GM18517 (cell line): ENCODE measurements at regions not wholly inside any gene's neighbourhood (a gene's known extent, or its start where the extent isn't known, plus 50 kb on each side); places are given as distances from the start of the nearest gene placed in this dataset.
"Not testable (repeated sequence)": the region's sequence is repeated elsewhere in the genome, so short reads cannot be mapped to it uniquely, and the experiment has no call there.

Experiments used
- ATAC-seq: cut with Tn5 transposase; IDR thresholded peaks from one replicate; pipeline ENCODE4 v1.9.1; 2021; ENCODE audit warnings: mild to moderate bottlenecking, moderate library complexity; ENCODE audit not compliant: unreplicated experiment

DNA sequence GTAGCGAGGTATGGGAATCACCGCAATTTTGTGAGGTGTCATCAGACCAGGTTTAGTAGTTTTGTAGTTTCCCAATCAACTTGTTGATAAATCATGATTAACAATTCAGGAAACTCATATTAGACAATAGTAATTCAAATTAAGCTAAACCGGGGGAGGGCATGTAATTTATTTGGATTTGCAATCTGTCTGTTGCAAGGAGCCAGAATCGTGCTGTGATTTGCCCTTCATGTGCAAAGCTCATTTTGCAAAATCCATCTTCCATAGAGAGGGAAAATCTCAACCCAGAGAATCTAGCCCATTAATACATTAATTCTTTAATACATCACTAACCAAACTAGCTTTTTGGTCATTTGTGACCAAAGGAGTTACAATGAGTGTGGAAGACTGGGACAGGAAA, 164.7 kb upstream of the TRPM3 start:
- ATAC-seq, result no peak

DNA sequence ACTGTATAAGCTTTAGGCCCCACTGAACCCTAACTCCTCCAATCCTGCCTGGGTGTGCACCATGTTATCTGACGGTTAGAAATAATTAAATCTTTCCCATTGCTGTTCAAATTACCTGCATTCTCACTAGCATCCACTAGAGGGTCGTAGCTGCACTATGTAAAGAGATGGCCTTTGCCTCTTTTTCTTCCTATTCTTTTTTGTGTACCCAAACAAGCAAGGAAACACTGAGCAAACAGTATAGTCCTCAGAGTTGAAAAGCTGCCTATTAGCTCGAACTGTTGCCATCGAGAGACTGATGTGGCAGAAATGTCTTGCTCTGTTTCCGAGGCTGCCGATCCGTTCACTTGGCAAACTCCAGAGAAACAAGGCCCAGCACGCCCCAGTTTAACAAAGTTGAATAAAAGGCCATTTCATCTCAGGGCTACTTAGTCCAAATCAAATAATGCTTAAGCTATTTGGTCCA, 163.8 kb upstream of the TRPM3 start:
- ATAC-seq, result peak; percentile 92

DNA sequence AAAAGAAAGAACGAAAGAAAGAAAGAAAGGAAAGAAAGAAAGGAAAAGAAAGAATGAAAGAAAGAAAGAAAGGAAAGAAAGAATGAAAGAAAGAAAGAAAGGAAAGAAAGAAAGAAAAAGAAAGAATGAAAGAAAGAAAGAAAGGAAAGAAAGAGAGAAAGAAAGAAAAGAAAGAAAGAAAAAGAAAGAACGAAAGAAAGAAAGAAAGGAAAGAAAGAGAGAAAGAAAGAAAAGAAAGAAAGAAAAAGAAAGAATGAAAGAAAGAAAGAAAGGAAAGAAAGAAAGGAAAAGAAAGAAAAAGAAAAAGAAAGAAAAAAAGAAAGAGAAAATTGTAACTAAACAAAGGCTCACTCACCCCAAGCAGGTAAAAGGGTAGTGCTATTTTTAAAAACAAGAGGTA, 160.7 kb upstream of the TRPM3 start:
- ATAC-seq, result not testable (repeated sequence)

DNA sequence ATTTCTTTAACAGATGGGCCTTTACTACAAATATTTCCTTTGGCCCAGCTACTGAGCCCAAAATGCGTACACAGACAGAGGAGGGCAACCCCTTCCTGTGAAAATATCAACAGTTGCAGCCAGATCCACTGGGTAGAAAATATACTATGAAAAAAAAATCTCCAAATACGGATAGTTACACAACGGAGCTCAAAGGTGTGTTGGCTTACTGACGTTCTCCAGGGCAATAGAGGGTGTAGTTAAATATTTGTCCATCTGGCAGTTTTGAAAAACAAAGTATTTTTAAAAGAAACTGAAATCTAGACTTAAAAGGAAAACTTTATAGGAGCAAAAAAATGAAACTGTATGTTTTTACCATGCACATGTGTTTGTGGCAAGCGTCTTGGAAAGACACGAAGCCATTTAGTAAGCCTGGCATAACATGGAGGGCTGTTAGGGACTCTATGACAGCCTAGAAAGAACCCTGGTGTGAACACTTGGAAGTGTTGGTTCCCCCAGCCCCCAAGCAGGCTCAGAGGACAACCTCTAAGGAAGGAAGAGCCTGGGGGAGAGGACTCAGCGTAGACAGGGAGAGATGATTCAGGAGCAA, 157.8 kb upstream of the TRPM3 start:
- no peak for ATAC-seq

DNA sequence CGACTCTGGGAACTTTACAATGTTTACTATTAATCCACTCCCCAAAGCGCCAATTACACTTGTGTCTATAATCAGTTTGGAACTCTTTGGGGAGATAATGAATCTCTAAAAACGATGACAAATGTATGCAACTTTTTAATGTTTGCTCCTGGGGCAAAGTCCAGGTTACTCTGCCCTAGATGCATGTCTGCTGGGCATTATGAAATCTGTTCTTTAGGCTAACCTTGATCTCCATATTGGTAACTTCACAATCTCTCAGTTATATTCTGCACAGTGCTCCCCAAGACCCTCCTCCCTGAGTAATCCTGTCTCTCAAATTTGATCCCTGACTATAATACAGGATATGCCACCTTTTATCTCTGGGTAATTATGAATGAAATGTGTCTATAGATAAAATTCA, 152.2 kb upstream of the TRPM3 start:
- no peak for ATAC-seq

DNA sequence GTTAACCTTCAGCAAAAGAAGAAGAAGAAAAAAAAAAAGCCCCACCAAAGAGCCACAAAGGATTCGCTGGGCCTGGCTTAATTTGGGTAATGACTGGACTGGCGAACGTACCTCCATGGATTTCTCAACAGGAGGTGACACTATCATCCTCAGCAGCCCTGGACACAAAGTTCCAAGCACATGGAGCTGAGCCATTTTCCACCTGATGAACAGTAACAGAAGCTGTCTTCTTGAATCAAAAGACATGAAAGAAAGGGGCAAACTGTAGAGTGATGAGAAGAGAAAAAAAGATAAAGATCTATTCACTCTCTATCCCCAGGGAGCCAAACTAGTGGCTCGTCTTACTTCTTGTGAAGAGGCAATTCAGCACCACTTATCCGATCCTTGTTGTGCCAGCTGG, 150.2 kb upstream of the TRPM3 start:
- ATAC-seq, result no peak

DNA sequence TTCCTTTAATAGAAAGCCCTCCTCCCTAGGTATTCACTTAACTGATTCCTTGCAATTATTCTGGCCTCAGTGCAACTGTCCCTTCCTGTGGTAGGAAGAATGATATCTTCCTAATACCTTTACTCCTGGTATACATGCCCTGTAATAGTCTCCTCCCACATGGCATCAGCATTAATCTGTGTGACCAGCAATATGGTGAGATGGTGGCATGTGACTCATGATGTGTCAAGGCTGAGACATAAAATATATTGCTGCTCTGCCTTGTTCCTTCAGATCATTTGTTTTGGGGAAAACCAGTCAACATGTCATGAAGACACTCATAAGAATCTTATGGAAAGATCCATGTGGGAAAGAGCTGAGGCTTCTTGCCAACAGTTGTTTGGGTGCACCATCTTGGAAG, 149.1 kb upstream of the TRPM3 start:
- no peak for ATAC-seq

DNA sequence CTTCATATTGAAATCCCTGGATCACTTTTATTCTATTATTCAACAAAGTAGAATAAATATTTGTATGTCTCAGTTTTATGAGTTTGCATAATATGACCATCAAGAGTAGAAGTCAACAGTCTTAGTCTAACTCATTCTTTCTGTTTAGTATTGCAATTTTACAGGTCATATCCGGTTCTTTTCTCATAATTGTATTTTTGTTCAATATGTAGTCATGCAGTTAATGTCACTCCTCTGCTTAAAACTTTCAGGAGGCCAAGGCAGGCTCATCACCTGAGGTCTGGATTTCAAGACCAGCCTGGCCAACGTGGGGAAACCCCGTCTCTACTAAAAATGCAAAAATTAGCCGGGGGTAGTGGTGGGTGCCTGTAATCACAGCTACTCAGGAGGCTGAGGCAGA, 148.4 kb upstream of the TRPM3 start:
- ATAC-seq, result no peak

DNA sequence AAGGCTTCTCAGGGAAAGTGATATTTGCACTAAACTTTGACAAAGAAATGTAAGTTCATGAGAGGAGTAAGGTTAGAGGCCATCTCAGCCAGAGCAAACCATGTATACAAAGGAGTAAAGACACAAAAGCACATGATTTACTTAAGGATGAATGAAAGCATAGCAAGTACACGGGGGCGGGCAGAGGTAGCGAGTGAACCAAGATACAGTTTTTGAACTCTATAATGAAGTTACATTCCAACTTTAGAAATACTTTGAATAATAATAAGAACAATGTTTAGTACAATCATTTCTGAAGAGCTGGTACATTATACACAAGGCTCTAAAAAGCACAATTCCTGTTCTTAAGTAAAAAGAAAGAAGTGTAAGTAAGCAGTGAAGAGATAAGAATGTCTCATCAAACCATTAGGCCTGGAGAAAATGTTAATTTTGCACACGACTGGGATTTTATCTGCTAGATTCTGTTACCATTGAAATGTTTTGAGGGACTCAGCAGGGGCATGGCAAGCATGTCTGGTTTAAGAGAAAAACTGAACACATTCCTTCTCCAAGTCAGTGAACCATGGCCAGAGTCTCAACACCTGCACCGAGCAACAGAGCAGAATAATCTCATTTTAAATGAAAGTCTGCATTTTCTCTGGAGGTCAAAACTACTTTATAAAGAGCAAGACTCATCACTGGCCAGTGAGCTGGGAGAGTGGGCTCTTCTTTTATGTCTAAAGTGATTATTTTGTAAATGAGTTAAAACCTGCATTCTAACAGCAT, 147.6 kb upstream of the TRPM3 start:
- no peak for ATAC-seq

DNA sequence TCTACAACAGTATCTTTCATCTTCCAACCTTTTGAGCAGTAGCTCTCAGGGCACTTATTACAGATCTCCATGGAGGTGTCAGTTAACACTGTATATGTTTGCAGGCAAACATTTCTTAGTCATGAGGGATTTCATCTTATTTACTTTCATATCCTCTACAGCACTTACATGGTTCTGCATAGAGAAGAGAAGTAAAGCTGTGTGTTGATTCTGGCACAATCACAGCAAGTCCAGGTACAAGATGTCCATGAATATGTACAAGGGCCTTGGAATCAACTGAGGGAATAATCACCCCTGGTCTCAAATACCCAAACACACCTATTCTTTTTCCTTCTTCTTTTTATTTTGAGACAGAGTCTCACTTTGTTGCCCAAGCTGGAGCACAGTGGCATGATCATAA, 142.0 kb upstream of the TRPM3 start:
- no peak for ATAC-seq

DNA sequence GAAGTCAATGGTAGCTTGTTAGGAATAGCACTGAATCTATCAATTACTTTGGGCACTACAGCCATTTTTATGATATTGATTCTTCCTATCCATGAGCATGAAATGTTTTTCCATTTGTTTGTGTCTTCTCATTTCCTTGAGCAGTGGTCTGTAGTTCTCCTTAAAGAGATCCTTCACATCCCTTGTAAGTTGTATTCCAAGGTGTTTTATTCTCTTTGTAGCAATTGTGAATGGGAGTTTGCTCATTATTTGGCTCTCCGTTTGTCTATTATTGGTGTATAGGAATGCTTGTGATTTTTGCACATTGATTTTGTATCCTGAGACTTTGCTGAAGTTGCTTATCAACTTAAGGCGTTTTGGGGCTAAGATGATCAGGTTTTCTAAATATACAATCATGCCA, 139.0 kb upstream of the TRPM3 start:
- ATAC-seq, result not testable (repeated sequence)

DNA sequence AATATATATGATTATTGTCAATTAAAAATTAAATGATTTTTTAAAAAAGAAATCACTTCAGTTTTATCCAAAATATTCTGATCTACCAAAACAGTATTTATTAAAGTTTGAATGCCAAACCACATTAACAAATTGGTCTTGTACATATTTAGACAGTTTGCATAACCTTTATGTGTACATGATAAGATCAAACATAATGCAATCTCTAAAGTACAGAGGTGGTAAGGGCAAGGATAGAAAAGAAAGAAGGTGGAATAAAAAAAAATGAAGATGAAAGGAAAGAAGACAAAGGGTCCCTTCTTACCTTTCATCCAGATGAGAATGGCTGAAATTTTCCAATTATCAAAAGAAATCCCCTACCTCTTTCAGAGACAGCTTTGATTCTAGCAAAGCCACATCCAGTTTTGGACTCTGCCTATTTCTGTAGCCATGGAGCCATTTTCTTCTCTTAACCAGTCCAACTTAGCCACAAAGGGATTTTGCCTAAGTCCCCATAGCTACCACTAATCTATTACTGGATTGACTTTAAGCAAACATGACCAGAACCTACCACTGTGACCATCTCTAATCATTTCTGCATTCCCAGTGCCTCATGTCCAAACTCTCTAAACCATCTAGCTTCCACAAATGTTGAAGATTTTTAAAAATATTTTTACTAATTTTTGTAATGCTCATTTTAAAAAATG, 133.3 kb upstream of the TRPM3 start:
- ATAC-seq, result no peak

DNA sequence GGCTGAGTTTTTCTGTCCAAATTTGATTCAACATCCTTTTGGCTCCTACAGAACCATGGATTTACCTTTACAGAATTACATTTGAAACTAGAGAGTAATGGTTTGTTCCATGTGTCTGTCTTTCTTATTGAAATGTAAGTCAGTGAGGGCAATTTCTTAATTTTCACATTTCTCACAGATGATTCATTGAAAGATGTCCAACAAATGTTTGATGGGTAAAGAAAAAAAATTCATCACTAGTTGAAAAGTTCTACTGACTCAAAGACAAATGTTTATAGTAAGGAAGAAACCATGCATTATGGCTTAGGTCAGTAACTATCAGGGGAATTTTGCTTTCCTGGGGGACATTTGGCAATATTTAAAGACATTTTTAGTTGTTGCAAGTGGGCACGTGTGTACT, 131.6 kb upstream of the TRPM3 start:
- no peak for ATAC-seq

DNA sequence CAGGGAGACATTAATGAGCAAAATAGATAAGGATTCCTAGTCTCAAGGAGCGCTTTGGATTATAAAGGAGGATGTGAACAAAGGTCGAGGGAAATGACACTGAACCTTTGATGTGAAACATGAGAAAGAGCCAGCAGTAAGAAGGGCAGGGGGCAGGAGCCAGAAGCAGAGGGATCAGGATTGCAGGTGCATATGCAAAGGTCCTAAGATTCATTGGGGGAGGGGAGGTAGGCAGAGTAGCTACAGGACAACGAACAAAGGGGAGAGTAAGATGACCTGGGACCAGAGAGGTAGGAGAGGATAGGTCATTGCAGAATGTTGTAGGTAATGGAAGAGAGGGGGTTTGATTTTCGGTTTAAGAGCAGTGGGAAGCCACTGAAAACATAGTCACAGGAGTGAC, 129.2 kb upstream of the TRPM3 start:
- ATAC-seq, result no peak

DNA sequence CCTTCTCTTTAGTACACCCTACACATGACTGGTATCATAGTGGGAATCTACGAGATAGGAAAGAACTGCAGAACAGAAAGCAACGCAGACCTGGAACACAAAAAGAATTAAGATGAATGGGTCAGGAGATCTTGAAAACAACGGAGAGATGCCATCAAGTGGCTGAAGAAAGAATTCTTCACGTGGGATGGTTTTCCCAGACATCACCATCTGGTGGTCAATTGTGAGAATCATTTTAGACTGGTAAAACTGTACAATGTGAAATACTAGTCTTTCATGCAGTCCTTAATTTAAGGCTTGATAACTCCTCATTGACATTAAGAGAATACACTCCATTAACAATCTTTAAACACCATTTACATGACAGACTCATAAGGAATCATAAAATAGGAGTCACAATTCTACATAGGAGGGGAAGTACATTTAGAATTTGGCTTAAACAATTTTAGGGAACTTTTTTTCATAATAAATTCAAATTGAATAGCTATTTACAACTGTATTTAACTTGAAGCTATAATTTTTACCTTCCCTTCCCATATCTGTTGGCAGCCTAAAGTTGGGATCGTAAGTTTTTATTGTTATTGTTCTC, 128.4 kb upstream of the TRPM3 start:
- peak; percentile 83 for ATAC-seq

DNA sequence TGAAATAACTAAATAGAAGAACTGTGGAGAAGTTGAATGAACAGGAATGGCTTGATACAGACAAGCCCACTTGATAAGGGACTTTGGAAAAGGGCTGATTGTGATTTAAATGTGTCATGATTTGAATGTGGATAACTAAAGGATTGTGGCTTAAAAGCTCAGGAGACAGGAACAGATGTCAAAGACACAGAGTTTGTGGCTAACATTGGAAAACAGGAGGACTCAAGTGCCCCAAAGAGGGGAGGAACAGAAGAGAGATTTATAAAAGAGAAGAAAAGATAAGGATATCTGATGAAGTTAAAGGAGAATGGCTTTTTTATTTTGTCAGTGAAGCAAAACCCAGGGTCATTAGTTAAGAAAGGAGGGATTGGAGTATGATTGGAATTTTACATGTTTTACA, 124.2 kb upstream of the TRPM3 start:
- no peak for ATAC-seq

DNA sequence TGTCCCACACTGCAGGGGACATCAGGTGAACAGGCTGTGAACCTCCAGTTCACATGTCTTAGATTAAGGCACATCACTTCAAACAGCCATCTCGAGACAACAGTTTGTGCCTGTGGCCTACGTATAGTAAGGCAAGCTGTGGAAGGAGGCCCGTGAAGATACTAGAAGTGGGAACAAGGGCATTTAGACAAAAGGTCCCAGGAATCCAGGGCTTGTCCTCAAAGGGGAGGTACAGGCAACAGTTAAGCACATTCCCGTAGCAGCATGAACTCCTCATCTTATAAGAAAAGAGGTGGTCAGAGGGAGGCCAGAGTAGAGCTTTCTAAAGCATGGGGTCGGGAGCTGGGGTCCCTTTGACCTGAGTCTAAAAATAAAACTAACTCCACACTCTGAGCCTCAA, 122.5 kb upstream of the TRPM3 start:
- no peak for ATAC-seq

DNA sequence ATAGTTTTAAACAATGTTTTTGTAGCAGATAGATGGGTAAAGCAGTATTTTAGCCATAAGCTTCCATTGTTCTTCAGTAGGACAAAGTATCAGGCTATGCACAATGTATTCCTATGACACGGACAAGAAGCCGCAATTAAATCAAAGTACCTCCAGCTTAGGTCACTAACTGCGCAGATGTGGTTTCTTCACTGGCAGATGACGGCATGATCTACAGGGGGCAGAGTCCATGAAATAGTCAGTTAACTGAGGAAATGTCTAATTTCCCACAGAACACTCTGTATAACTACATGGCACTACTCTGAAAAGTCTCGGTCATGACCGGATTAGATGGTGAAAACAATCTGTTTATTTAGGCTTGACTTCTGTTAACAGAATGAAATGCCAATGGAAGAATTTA, 120.7 kb upstream of the TRPM3 start:
- no peak for ATAC-seq

DNA sequence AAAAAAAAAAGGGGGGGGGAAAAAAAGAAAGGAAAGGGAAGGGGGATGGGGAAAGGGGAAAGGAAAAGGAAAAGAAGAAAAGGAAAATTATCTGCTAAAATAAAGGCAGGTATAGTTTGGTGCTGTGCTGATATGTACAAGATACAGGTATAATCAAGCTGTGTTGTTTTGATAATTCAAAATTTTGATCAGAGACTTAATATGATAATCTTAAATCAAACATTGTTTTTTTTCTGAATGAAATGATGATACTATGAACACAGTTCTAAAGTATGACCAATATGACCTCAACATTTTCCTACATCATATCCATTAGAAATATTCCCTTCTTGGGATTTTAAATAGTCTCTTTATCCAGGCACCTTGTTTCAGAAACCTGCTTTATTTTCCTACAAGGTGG, 115.6 kb upstream of the TRPM3 start:
- no peak for ATAC-seq

DNA sequence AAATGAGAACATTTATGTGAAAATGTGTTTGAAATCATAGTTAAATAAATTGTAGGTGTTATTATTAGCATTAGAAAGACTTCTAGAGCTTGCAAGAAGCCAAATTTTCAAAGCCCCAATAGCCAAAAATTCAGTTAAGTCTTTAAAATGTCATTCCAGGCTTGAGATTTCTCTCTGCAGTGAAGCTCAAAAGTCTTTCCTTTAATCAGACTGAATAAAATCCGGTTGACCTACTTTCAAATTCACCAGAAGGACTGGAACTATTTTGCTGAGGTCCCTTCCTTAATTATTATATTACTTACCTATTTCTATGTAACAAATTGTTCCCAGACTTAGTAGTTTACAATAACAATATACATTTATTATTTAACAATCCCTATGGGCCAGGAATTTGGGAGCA, 112.2 kb upstream of the TRPM3 start:
- ATAC-seq, result no peak

DNA sequence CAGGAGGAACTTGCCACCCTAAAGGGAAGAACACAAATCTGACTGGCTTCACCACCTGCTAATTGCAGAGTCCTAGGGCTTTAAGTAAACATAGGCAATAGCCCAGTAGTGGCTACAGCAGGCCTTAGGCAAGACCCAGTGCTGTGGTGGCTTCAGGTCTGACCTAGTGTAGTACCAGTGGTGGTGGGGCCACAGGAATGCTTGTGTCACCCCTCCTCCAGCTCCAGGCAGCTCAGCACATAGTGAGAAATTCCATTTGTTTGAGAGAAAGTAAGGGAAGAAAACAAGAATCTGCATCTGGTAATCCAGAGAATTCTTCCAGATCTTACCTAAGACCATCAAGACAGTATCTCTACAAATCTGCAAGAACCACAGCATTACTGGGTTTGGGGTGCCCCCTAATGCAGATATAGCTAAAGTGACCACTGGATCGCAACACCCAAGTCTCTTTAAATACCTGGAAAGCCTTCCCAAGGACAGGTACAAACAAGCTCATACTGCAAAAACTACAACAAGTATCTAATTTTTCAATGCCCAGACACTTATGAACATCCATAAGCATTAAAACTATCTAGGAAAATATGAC, 102.6 kb upstream of the TRPM3 start:
- no peak for ATAC-seq

DNA sequence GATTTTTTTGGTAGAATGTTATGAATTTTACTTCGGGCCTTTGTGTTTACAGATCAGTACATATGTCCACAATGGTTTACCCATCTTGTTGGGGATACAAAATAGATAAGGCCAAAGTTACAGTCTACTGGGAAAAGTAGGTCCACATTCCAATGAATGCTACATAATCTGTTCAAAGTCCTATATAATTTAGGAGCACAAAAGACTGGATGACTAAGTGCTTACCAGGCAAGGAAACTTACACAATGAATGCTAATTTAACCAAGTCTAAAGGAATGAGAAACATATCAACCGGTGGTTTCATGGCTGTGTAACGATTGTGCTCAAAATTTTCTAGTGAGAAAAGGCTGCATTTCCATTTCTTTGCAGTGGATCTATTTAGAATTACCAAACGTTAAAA, 97.4 kb upstream of the TRPM3 start:
- no peak for ATAC-seq
